GM12878 (cell line): ENCODE measurements at regions not wholly inside any gene's neighbourhood (a gene's known extent, or its start where the extent isn't known, plus 50 kb on each side); places are given as distances from the start of the nearest gene placed in this dataset.

ENCODE experiments used
- ATAC-seq: fragments of 200-7000 bp; cut with Tn5 transposase; 3 replicates; pipeline ENCODE4 v1.9.1; 2020; ENCODE audit warnings: mild to moderate bottlenecking, moderate library complexity
- BruUV-seq: library from RNA; stranded (reverse); fragments of 400-500 nt; replicated peaks from 2 replicates; lab custom pipeline; 2021; lab: Mats Ljungman, UMichigan
- CTCF ChIA-PET: fragments of 300-600 bp; sonication (Branson Sonifier 250); formaldehyde crosslinking; extraction: SDS; loops from one replicate; lab custom pipeline; 2021; ENCODE audit warnings: inconsistent platforms; lab: Yijun Ruan, JAX
- POLR2A ChIA-PET: fragments of 350-600 bp; formaldehyde crosslinking; extraction: SDS; loops from one replicate; lab custom pipeline; 2021; ENCODE audit warnings: inconsistent platforms; lab: Charles Lee
- RAD21 ChIA-PET: fragments of 300-600 bp; sonication (Branson Sonifier 250); formaldehyde crosslinking; loops from one replicate; lab custom pipeline; 2023; ENCODE audit warnings: antibody characterized with exemption; ENCODE audit not compliant: unreplicated experiment; lab: Charles Lee
- SMC1A ChIA-PET: fragments of 300-600 bp; sonication (Branson Sonifier 250); formaldehyde crosslinking; loops from one replicate; lab custom pipeline; 2023; ENCODE audit not compliant: unreplicated experiment, uncharacterized antibody; lab: Charles Lee
- DNase-seq: peaks from one replicate; pipeline ENCODE4 v3.0.0-alpha.2; 2011; ENCODE audit warnings: low read depth, low spot score
- FAIRE-seq: peaks from 3 replicates; lab custom pipeline; 2011; peaks lifted over from hg19 to GRCh38; lab: Jason Lieb, UNC
- H2AFZ ChIP-seq: 2 replicates; pipeline ENCODE4 v1.6.0; 2011; ENCODE audit warnings: low read depth, low read length, control low read depth; ENCODE audit not compliant: control insufficient read depth
- H3K27ac ChIP-seq: 2 replicates; pipeline ENCODE4 v1.5.1; 2011; ENCODE audit warnings: control low read depth; ENCODE audit not compliant: control insufficient read depth, insufficient read depth
- H3K27me3 ChIP-seq, 2 experiments: replicated peaks in 1 of 2; 2 replicates each; pipeline versions ENCODE4 v1.6.0 to v1.6.1; 2011; ENCODE audit warnings: low read length in 1 of 2; ENCODE audit not compliant: control insufficient read depth in 2 of 2, insufficient read depth in 2 of 2
- H3K36me3 ChIP-seq, 2 experiments: 2 replicates each; pipeline ENCODE4 v1.5.1; 2011; ENCODE audit warnings: low read length in 1 of 2; ENCODE audit not compliant: control insufficient read depth in 2 of 2, insufficient read depth in 2 of 2
- H3K4me1 ChIP-seq: 2 replicates; pipeline ENCODE4 v1.6.1; 2011; ENCODE audit warnings: mild to moderate bottlenecking, low read length, moderate library complexity, mixed read lengths; ENCODE audit not compliant: control insufficient read depth, insufficient read depth
- H3K4me2 ChIP-seq: 2 replicates; pipeline ENCODE4 v1.6.0; 2011; ENCODE audit warnings: control low read depth; ENCODE audit not compliant: control insufficient read depth, insufficient read depth
- H3K4me3 ChIP-seq: fragments of 200-600 bp; sonication (generic); 2 replicates; pipeline ENCODE4 v1.5.1; 2016
- H3K79me2 ChIP-seq: 2 replicates; pipeline ENCODE4 v1.6.0; 2011; ENCODE audit warnings: low read length; ENCODE audit not compliant: control insufficient read depth, insufficient read depth
- H3K9ac ChIP-seq: 2 replicates; pipeline ENCODE4 v1.8.0; 2011; ENCODE audit warnings: low read length, control low read depth, mixed read lengths; ENCODE audit not compliant: control insufficient read depth, insufficient read depth
- H3K9me3 ChIP-seq: replicated peaks from 3 replicates; pipeline ENCODE4 v1.5.1; 2011; ENCODE audit warnings: mild to moderate bottlenecking, low read length; ENCODE audit not compliant: control insufficient read depth, insufficient read depth
- H4K20me1 ChIP-seq: 2 replicates; pipeline ENCODE4 v1.6.0; 2011; ENCODE audit not compliant: control insufficient read depth, insufficient read depth
- CHD2 ChIP-seq: IDR thresholded peaks from 2 replicates; pipeline ENCODE4 v1.6.1; 2011; ENCODE audit warnings: low read depth, low read length, improper control_type of control experiment, borderline replicate concordance
- DPF2 ChIP-seq: fragments of 450-650 bp; IDR thresholded peaks from 2 replicates; pipeline ENCODE4 v1.6.1; 2017; ENCODE audit warnings: mild to moderate bottlenecking
- ESRRA ChIP-seq: IDR thresholded peaks from 2 replicates; pipeline ENCODE4 v1.6.1; 2012; ENCODE audit warnings: mild to moderate bottlenecking, low read length, improper control_type of control experiment
- HDAC6 ChIP-seq: fragments of 200-600 bp; sonication (generic); IDR thresholded peaks from one replicate; pipeline ENCODE4 v1.8.0; 2017; ENCODE audit warnings: antibody characterized with exemption; ENCODE audit not compliant: unreplicated experiment
- MTA3 ChIP-seq: IDR thresholded peaks from 2 replicates; pipeline ENCODE4 v1.6.1; 2012; ENCODE audit warnings: low read length, inconsistent platforms, borderline replicate concordance
- NFXL1 ChIP-seq: fragments of 450-650 bp; IDR thresholded peaks from 2 replicates; pipeline ENCODE4 v1.6.1; 2017; ENCODE audit warnings: antibody characterized with exemption, mild to moderate bottlenecking, borderline replicate concordance
- NFYB ChIP-seq: IDR thresholded peaks from 2 replicates; pipeline ENCODE4 v1.6.1; 2011; ENCODE audit warnings: low read depth, mild to moderate bottlenecking, low read length, improper control_type of control experiment, moderate library complexity; ENCODE audit not compliant: insufficient read depth
- RAD51 ChIP-seq: fragments of 450-650 bp; IDR thresholded peaks from 2 replicates; pipeline ENCODE4 v1.6.1; 2016; ENCODE audit warnings: moderate library complexity, mild to moderate bottlenecking, inconsistent platforms
- TCF3 ChIP-seq: IDR thresholded peaks from 2 replicates; pipeline ENCODE4 v1.6.1; 2012; ENCODE audit warnings: low read depth, mild to moderate bottlenecking, low read length, borderline replicate concordance; ENCODE audit not compliant: insufficient read depth
- ZBTB40 ChIP-seq: fragments of 450-650 bp; IDR thresholded peaks from 2 replicates; pipeline ENCODE4 v1.6.1; 2016; ENCODE audit warnings: mild to moderate bottlenecking, moderate library complexity, borderline replicate concordance
- WGBS: methylation state at CpG from one replicate; pipeline ENCODE4 v1.1.6; 2016; ENCODE audit warnings: low lambda C conversion rate; ENCODE audit not compliant: insufficient replicate concordance, insufficient coverage; ENCODE audit errors: missing lambda C conversion rate; 5-methylcytosine and 5-hydroxymethylcytosine counted together
- in situ Hi-C: fragments of 300-500 bp; cut with MboI; formaldehyde crosslinking; loops from 9 replicates; pipeline ENCODE4 v1.14.3; 2018; ENCODE audit warnings: mixed read lengths
- intact Hi-C: fragments of 100-400 bp; cut with micrococcal nuclease; formaldehyde crosslinking; loops from one replicate; pipeline ENCODE4 v1.14.2; 2022; ENCODE audit not compliant: unreplicated experiment

DNA sequence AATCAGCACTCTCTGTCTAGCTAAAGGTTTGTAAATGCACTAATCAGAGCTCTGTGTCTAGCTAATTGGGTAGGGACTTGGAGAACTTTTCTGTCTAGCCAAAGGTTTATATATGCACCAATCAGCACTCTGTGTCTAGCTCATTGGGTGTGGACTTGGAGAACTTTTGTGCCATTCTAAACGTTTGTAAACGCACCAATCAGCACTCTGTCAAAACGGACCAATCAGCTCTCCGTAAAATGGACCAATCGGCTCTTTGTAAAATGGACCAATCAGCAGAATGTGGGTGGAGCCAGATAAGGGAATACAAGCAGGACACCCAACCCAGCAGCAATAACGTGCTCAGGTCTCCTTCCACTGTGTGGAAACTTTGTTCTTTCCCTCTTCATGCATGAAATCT lies 298.6 kb upstream of the PTPRD start:
- POLR2A ChIA-PET = no interaction called here
- Histone ChIP-seq H3K4me2 (no peak overlapping the region), H3K4me3 (no peak overlapping the region), H3K36me3 (no peaks in the 10 kb centered on the region), H3K27ac (no peak overlapping the region), H3K9ac (no peak overlapping the region), H2AFZ (no peak overlapping the region), H3K27me3 (no peaks in the 10 kb centered on the region), H3K4me1 (no peaks in the 10 kb centered on the region), H3K9me3 (no peaks in the 10 kb centered on the region; the same call in 2 of the 3 replicates), H3K79me2 (no peaks in the 10 kb centered on the region), H4K20me1 (no peaks in the 10 kb centered on the region)
- ATAC-seq = no peak
- DNase-seq = no peak
- WGBS = 35% methylated on average over 6 of the region's 6 CpGs
- BruUV-seq = no TSS peak
- intact Hi-C loops (no loop called here), in situ Hi-C loops (no loop called here)
- no peak for FAIRE-seq
- RAD21 ChIA-PET = no interaction called here
- TF ChIP-seq NFYB (peak; percentile 55; the same call in 1 of the 2 replicates), ZBTB40 (no peak)
- CTCF ChIA-PET = interaction anchor here (0.6 kb wide), 1 partner anchor 1215 kb away, joined by 3 read pairs; no protein-coding TSS in a partner anchor
- SMC1A ChIA-PET = no interaction called here

DNA sequence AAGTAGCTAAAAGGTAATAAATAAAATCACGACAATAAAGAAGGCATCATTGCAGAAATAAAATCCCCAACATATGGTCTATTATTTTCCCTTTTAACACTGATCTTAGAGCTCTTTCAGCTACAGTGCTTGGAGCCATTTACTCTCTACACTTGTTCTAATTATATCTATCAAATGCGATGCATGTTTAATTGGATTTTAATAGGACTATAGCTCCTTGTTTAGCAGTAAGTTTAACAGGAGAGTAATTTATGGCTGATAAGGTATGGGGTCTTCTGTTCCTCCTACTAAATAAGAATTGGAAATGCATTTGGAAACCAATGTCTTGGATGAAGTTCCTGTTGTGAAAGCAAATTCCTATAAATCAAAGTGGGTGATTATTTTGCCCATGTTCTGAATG lies 304.2 kb upstream of the PTPRD start:
- ChIA-PET SMC1A (interaction anchor here (0.9 kb wide), 1 partner anchor 11 kb away, joined by 3 read pairs; no protein-coding TSS in a partner anchor), POLR2A (no interaction called here), RAD21 (no interaction called here), CTCF (interaction anchor here (0.6 to 1.4 kb wide), 3 partner anchors 9 to 37 kb away, joined by 3 to 4 read pairs (median 3); no protein-coding TSS in a partner anchor)
- H3K27me3 ChIP-seq = no peaks in the 10 kb centered on the region
- H3K79me2 ChIP-seq = no peaks in the 10 kb centered on the region
- in situ Hi-C loops = no loop called here
- no peaks in the 10 kb centered on the region for H3K9me3 ChIP-seq
- intact Hi-C loops = no loop called here
- FAIRE-seq = no peak
- no peak overlapping the region for H3K4me3 ChIP-seq
- no peaks in the 10 kb centered on the region for H3K4me1 ChIP-seq
- no peaks in the 10 kb centered on the region for H4K20me1 ChIP-seq
- no peak overlapping the region for H2AFZ ChIP-seq
- ATAC-seq = no peak
- no peak overlapping the region for H3K27ac ChIP-seq
- H3K4me2 ChIP-seq = no peak overlapping the region
- WGBS = 50% methylated on average over 2 of the region's 2 CpGs
- H3K9ac ChIP-seq = no peak overlapping the region
- BruUV-seq = no TSS peak
- DNase-seq = no peak
- no peaks in the 10 kb centered on the region for H3K36me3 ChIP-seq
- TF ChIP-seq HDAC6 = no peak
- TF ChIP-seq MTA3 = no peak
- no peak for TF ChIP-seq NFXL1
- TF ChIP-seq TCF3 = no peak
- TF ChIP-seq ESRRA = no peak
- TF ChIP-seq RAD51 = no peak
- no peak for TF ChIP-seq ZBTB40
- no peak for TF ChIP-seq DPF2
- TF ChIP-seq CHD2 = no peak
